Activated naive CD4-positive, alpha-beta T cell treated with anti-CD3 and anti-CD28 coated beads, Interleukin-2, amount 10 ng/mL, durations not matched to agents 7 days and 5 days (primary cell): ENCODE measurements at regions not wholly inside any gene's neighbourhood (a gene's known extent, or its start where the extent isn't known, plus 50 kb on each side); places are given as distances from the start of the nearest gene placed in this dataset.

Experiments
- CTCF ChIA-PET: fragments of 350-600 bp; sonication (Branson Sonifier 250); formaldehyde crosslinking; loops from one replicate; lab custom pipeline; 2021; ENCODE audit warnings: antibody characterized with exemption; lab: Charles Lee
- DNase-seq: peaks from one replicate; pipeline ENCODE4 v3.0.0-alpha.2; 2020
- H3K27ac Mint-ChIP-seq: one replicate; pipeline ENCODE4 v1.8.0; 2021; ENCODE audit warnings: mild to moderate bottlenecking, moderate library complexity, mixed read lengths
- H3K27me3 Mint-ChIP-seq: one replicate; pipeline ENCODE4 v1.8.0; 2021; ENCODE audit warnings: mild to moderate bottlenecking, mixed read lengths
- H3K36me3 Mint-ChIP-seq: one replicate; pipeline ENCODE4 v1.8.0; 2021; ENCODE audit warnings: mixed read lengths
- H3K4me1 Mint-ChIP-seq: one replicate; pipeline ENCODE4 v1.8.0; 2021; ENCODE audit warnings: mixed read lengths
- H3K4me3 Mint-ChIP-seq: one replicate; pipeline ENCODE4 v1.8.0; 2021; ENCODE audit warnings: mild to moderate bottlenecking, moderate library complexity, mixed read lengths
- H3K9me3 Mint-ChIP-seq: one replicate; pipeline ENCODE4 v1.8.0; 2021; ENCODE audit warnings: mixed read lengths

DNA sequence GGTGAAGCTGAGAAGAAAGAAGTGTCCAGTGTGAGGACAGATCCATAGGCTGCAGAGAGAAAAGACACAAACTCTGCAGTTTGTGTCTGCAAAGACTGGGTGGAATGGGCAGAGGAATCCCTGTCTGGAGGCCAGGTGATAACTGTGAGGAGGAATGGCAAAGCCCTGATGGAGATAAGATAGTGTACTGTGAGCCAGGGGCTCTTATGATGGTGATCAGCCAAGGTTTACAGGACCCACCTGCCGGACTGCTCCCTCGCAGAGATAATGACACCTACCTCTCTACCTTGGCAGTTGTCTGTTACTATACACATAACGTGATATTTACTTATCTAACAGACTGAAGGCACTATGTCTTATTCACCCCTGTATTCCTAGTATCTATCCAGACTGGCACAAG, 92.6 kb upstream of the ASIC2 start:
- CTCF ChIA-PET = no interaction called here
- no peaks in the 10 kb centered on the region for H3K9me3 Mint-ChIP-seq
- H3K4me3 Mint-ChIP-seq = no peak overlapping the region
- H3K36me3 Mint-ChIP-seq = no peaks in the 10 kb centered on the region
- H3K27ac Mint-ChIP-seq = no peak overlapping the region
- H3K27me3 Mint-ChIP-seq = no peaks in the 10 kb centered on the region
- DNase-seq = no peak
- H3K4me1 Mint-ChIP-seq = no peaks in the 10 kb centered on the region

DNA sequence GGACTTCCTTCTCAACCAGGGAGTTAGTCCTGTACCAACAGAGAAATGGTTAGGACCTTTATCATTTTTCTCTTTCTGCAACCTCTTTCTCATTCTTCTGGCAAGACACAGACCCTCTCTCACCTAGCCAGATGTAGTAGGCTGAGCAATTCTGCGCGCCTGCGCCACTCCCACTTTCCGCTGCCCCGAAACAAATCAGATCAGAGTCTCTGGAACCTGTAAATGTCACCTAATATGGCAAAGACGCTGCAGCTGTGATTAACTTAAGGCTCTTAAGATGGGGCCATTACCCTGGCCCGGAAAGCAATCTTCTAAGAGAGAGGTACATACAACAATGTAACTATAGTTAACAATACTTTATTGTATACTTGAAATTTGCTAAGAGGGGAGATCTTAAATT, 94.3 kb upstream of the ASIC2 start:
- Mint-ChIP-seq H3K9me3 (no peaks in the 10 kb centered on the region), H3K27me3 (no peaks in the 10 kb centered on the region), H3K27ac (no peak overlapping the region), H3K4me3 (no peak overlapping the region), H3K36me3 (no peaks in the 10 kb centered on the region), H3K4me1 (no peaks in the 10 kb centered on the region)
- no peak for DNase-seq
- CTCF ChIA-PET = no interaction called here

DNA sequence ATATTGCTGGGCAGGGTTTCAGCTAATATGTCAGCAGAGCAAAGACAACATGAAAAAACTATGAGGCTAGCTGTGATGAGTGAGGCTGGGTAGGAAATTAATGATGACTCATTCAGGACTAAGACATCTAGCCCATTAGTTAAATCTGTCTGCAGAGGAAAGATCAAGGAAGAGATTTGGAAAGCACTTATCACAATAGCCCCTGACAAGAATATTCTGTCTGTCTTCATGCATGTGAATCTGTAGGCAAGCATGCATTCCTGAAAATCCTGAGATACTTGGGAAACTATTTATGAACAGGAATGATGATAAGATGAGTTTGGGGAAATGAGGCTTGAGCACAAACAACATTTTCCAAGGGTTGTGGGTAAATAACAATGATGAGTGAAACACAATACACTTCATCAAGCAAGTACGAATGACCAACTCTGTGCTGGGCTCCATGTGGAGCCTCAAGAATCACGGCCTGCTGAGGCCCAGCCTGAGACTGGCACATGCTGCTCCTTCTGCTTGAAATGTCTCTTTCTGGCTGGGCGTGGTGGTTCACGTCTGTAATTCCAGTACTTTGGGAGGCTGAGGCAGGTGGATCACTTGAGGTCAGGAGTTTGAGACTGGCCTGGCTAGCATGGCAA, 96.5 kb upstream of the ASIC2 start:
- CTCF ChIA-PET = no interaction called here
- DNase-seq = no peak
- Mint-ChIP-seq H3K4me3 (no peak overlapping the region), H3K27ac (no peak overlapping the region), H3K4me1 (no peaks in the 10 kb centered on the region), H3K36me3 (no peaks in the 10 kb centered on the region), H3K9me3 (no peaks in the 10 kb centered on the region), H3K27me3 (no peaks in the 10 kb centered on the region)

DNA sequence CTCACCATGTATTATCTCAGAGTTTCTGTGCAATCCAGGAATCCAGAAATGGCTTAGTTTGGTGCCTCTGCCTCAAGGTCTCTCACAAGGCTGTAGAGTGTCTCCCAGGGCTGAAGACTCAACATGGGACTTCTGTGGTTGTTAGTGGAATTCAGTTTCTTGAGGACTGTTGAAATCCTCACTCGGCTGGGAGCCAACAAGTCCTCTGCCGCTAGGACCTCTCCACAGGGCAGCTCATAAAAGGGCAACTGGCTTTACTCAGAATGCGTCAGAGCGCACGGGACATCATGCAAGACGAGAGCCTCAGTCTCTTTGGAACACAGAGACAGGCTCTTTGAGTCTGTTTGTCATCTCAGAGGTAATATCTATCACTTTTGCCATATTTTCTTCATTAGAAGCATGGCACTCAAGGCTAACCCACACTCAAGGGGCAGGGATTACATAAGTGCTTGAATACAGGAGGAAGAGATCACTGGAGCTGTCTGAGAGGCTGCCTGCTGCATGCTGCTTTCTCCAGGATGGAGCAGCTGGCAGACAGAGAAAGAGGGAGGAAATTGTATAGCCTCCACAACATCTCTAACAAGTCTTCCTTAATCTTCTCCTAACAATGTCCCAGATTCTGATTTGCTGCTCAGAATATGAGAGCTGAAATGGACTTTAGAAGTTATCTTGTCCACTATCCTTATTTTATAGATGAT, 97.5 kb upstream of the ASIC2 start:
- Mint-ChIP-seq H3K27ac (no peak overlapping the region), H3K9me3 (no peaks in the 10 kb centered on the region), H3K36me3 (no peaks in the 10 kb centered on the region), H3K4me3 (no peak overlapping the region), H3K4me1 (no peaks in the 10 kb centered on the region), H3K27me3 (no peaks in the 10 kb centered on the region)
- CTCF ChIA-PET = no interaction called here
- no peak for DNase-seq

DNA sequence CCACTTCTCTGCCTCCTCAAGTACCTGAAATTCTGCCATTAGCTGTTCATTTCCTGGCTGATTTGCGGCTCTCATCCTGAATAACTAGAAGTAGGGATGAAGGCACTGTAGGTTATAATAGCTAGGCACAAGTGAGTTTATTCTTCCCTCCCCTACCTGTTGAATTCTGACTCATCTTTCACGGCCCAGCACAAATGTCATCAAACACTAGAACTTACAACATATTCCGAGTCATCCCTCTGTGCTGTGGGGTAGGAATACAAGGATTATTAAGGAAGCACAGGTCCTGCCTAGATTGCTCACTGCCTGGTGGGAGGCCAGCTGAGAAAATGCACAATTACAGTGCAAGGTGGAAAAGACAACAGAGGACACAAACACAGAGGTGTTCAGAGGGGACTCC, 103.7 kb upstream of the ASIC2 start:
- H3K4me3 Mint-ChIP-seq = no peak overlapping the region
- no peaks in the 10 kb centered on the region for H3K27me3 Mint-ChIP-seq
- H3K9me3 Mint-ChIP-seq = no peaks in the 10 kb centered on the region
- CTCF ChIA-PET = no interaction called here
- DNase-seq = no peak
- H3K27ac Mint-ChIP-seq = no peak overlapping the region
- no peaks in the 10 kb centered on the region for H3K4me1 Mint-ChIP-seq
- no peaks in the 10 kb centered on the region for H3K36me3 Mint-ChIP-seq

DNA sequence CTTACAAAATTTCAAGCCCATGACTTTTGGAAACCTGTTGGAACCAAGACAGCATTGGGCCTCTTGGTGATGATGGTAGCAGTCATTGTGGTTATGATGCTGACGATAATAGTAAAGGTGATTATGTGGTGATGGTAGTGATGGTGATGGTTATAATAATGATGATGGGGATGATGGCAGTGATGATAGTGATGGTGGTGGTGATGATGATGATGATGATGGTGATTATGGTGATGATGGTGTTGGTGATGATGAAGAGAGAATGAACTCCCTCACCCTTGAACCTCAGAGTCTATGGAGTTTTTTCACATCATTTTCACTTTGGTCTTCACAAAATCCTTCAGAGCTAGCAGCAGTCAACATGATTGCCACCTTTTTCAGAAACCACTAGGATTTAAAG, 105.3 kb upstream of the ASIC2 start:
- CTCF ChIA-PET = no interaction called here
- Mint-ChIP-seq H3K4me1 (no peaks in the 10 kb centered on the region), H3K4me3 (no peak overlapping the region), H3K27me3 (no peaks in the 10 kb centered on the region), H3K36me3 (no peaks in the 10 kb centered on the region), H3K27ac (no peak overlapping the region), H3K9me3 (no peaks in the 10 kb centered on the region)
- no peak for DNase-seq

DNA sequence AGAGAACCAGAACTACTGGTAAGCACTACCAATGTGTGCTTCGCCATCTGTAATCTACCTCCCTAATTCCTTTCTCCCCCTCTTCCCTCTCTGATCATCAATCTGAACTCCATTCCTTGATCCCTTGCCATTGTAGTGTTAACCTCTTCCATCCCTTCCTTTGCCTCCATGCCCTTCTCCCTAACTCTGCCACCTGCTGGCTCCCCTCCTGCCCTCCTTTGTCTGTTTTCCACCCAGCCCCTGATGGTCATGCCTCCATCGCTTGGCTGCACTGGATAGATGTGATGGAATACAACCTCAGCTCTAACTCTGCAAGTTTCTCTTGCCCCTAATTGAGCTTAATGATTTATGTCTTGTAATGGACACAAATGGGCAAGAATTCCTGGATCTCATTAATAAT, 108.2 kb upstream of the ASIC2 start:
- no peak overlapping the region for H3K27ac Mint-ChIP-seq
- no peak for DNase-seq
- H3K4me3 Mint-ChIP-seq = no peak overlapping the region
- CTCF ChIA-PET = no interaction called here
- H3K36me3 Mint-ChIP-seq = no peaks in the 10 kb centered on the region
- H3K4me1 Mint-ChIP-seq = no peaks in the 10 kb centered on the region
- no peaks in the 10 kb centered on the region for H3K27me3 Mint-ChIP-seq
- H3K9me3 Mint-ChIP-seq = no peaks in the 10 kb centered on the region

DNA sequence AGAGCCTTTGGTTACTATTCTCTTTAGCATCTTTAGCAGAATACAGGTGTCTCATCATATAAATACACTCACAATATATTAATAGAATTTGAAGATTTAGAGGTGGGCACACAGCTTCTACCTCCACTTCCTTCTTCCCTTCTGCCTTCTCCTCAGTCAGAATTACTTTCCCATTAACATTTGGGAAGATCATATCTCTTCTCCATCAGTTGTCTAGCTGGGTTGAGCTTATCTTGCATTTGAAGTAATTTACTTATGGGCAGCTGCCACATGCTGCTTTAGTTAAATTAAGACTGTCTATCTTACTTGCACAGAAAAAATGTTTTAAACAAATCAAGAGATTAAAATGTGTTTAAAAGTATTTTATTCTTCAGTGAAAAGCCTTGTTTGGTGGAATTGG, 110.1 kb upstream of the ASIC2 start:
- Mint-ChIP-seq H3K4me1 (no peaks in the 10 kb centered on the region), H3K27me3 (no peaks in the 10 kb centered on the region)

DNA sequence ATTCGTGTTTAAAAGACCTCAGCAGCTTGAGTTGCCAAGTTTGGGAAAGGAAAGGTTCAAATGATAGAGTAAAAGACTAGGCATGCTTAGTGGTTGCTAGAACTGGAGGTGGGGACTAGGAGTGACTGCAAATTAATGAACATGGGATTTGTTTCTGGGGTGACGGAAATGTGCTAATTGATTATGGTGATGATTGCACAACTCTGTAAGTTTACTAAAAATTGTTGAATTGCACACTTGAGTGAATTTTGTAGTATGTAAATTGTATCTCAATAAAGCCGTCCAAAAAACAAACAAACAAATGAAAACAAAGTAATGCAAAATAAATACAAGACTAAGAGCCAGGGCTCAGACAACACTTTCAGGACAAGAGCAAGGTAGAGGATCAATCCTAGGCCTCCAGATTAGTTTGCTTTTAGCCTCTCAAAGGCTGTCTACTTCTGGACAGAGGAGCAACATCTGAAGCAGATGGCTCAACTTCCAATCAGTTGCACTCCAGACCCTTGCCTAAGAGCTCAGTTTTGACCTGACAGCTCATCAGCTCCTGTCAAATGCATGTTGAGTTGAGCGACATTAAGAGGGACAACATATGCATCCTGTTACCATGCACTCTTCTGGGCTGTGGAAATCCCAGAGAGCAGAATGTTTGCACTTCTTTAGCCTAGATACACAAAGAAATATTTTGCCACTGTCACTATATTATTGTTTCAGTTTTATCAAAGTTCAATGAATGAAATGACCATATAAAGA, 111.2 kb upstream of the ASIC2 start:
- Mint-ChIP-seq H3K4me1 (no peaks in the 10 kb centered on the region), H3K4me3 (no peak overlapping the region), H3K27me3 (no peaks in the 10 kb centered on the region), H3K27ac (no peak overlapping the region), H3K36me3 (no peaks in the 10 kb centered on the region), H3K9me3 (no peaks in the 10 kb centered on the region)
- no peak for DNase-seq
- CTCF ChIA-PET = no interaction called here

More for the DNA sequence above, 110.1 kb upstream of the ASIC2 start:
- Mint-ChIP-seq H3K4me3 (no peak overlapping the region), H3K9me3 (no peaks in the 10 kb centered on the region), H3K27ac (no peak overlapping the region), H3K36me3 (no peaks in the 10 kb centered on the region)
- no peak for DNase-seq
- CTCF ChIA-PET = no interaction called here

DNA sequence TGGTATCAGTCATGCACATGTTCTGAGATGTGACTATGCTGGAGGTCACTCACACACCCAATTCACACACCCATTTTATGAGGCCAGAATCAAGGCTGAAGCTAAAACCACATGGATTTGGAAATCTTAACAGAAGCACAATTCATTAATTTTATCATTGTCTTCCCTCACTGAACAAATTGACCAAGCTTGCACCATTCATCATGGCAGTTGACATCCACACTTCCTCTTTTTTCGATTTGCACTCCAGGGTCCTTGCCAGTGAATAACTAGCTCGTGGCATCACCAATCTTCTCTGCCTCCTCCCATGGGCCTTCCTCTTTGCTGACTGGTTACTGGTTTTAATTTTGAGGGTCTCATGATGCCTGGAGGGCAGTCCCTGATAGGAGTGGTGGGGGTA, 123.0 kb upstream of the ASIC2 start:
- H3K9me3 Mint-ChIP-seq = no peaks in the 10 kb centered on the region
- CTCF ChIA-PET = no interaction called here

DNA sequence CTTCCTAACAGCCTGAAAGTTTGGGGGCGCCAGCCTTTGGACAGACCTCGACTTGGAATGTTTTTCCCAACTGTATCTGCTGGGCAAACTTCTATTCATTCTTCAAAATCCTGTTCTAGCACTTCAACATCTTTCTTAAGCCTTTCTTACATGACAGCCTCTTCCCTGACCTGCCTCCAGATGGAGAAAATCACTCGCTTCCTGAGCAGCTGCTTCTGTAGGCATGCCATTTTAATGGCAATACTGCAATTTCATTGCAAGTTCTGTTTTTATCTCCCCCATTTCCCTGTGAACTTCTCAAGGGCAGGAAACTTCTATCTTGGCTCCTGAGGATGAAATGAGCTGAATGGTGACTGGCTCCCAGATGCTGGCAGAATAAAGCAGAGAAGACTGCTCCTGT, 128.8 kb upstream of the ASIC2 start:
- DNase-seq = no peak
- no peaks in the 10 kb centered on the region for H3K4me1 Mint-ChIP-seq
- H3K36me3 Mint-ChIP-seq = no peaks in the 10 kb centered on the region
- H3K27ac Mint-ChIP-seq = no peak overlapping the region
- no peak overlapping the region for H3K4me3 Mint-ChIP-seq
- CTCF ChIA-PET = no interaction called here
- H3K9me3 Mint-ChIP-seq = peaks cover 2% of the 10 kb centered on the region
- no peaks in the 10 kb centered on the region for H3K27me3 Mint-ChIP-seq

More for the DNA sequence above, 123.0 kb upstream of the ASIC2 start:
- Mint-ChIP-seq H3K36me3 (no peaks in the 10 kb centered on the region), H3K27ac (no peak overlapping the region), H3K4me1 (no peaks in the 10 kb centered on the region), H3K27me3 (no peaks in the 10 kb centered on the region), H3K4me3 (no peak overlapping the region)
- no peak for DNase-seq

DNA sequence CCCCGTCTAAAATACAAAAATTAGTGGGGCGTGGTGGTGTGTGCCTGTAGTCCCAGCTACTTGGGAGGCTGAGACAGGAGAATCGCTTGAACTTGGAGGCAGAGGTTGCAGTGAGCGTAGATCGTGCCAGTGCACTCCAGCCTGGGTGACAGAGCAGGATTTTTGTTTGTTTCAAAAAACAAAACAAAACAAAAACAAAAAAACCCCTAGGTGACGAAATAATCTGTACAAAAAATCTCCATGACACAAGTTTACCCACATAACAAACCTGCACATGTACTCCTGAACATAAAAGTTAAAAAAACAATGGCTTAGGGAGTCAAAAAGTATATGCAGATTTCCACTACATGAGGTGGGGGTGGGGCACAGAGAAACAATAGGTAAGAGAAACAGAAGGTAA, 140.5 kb upstream of the ASIC2 start:
- Mint-ChIP-seq H3K4me3 (no peak overlapping the region), H3K27ac (no peak overlapping the region), H3K36me3 (no peaks in the 10 kb centered on the region), H3K4me1 (no peaks in the 10 kb centered on the region), H3K9me3 (peaks cover 2% of the 10 kb centered on the region), H3K27me3 (no peaks in the 10 kb centered on the region)
- no peak for DNase-seq
- CTCF ChIA-PET = no interaction called here

DNA sequence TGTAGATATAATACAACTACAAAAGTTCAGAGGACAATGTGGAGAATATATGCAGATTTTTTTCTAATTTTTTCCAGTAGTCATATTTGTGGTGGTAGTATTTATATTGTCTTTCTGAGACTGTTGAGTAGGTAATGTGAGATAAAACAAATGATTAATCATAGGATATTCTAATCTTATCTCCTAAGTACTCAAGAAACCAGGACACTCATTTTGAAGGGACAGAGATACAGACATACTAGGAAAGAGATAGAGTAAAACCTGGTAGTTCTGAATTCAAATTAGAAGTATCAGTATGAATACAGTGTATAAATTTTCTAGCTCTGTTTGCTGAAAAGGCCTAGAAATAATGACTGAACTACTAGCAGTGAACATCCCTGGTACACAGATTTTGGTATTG, 141.7 kb upstream of the ASIC2 start:
- CTCF ChIA-PET = no interaction called here
- Mint-ChIP-seq H3K36me3 (no peaks in the 10 kb centered on the region), H3K27me3 (no peaks in the 10 kb centered on the region), H3K9me3 (peaks cover under 1% of the 10 kb centered on the region), H3K27ac (no peak overlapping the region), H3K4me1 (no peaks in the 10 kb centered on the region), H3K4me3 (no peak overlapping the region)
- no peak for DNase-seq

DNA sequence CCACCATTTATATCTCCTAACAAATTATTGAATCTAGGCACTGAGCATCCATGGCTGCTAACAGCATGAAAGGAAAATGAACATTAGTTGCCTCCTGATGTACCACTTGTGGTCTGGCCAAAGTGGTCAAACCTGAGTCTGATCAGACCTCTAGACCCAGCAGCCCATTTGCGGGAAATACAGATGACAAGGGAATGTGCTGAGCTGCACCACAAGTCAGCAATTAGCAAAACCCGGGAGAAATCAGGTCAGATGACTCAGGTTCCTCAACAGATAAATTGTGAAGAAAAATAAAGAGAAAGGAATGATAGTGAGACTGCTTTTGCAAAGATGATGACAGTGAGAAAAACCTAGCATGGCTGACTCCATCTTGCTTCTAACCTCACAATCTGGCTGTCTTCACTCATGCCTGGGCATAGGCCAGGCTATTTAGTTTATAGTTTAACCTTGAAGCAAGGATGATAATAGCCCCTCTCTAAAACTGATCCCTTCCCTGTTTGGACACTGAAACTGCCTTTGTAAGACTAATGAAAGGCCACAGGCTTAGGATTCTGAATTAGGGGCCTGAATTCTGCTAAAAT, 142.7 kb upstream of the ASIC2 start:
- CTCF ChIA-PET = no interaction called here
- Mint-ChIP-seq H3K36me3 (no peaks in the 10 kb centered on the region), H3K4me1 (no peaks in the 10 kb centered on the region), H3K27ac (no peak overlapping the region), H3K4me3 (no peak overlapping the region), H3K27me3 (no peaks in the 10 kb centered on the region), H3K9me3 (no peaks in the 10 kb centered on the region)
- no peak for DNase-seq

DNA sequence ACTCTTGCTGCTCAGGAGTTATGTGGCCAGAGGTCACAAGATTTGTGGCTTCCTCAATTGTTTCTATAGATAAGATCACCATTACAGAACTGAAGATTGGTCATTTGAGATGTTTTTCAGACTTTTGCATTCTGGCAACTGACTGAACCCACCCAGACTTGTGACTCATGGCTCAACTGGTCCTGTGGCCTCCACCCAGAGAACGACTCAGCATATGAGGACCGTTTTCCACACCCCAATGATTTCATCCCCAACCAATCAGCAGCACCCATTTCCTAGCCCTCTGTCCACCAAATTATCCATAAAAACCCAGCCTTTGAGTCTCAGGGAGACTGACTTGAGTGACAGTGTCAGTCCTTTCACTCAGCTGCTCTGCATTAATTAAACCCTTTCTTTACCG, 143.2 kb upstream of the ASIC2 start:
- Mint-ChIP-seq H3K9me3 (no peaks in the 10 kb centered on the region), H3K27ac (no peak overlapping the region), H3K27me3 (no peaks in the 10 kb centered on the region), H3K4me3 (no peak overlapping the region), H3K4me1 (no peaks in the 10 kb centered on the region), H3K36me3 (no peaks in the 10 kb centered on the region)
- DNase-seq = no peak
- CTCF ChIA-PET = no interaction called here
